H1 (cell line): ENCODE measurements at regions not wholly inside any gene's neighbourhood (a gene's known extent, or its start where the extent isn't known, plus 50 kb on each side); places are given as distances from the start of the nearest gene placed in this dataset.

Experiments used
- CTCF ChIA-PET: fragments of 300-600 bp; sonication (Branson Sonifier 250); formaldehyde crosslinking; loops from one replicate; lab custom pipeline; 2021; ENCODE audit not compliant: partially characterized antibody; lab: Charles Lee
- POLR2A ChIA-PET: fragments of 300-600 bp; sonication (Branson Sonifier 250); formaldehyde crosslinking; loops from one replicate; lab custom pipeline; 2021; ENCODE audit warnings: inconsistent platforms; ENCODE audit not compliant: partially characterized antibody; lab: Charles Lee
- DNase-seq, 2 experiments: peaks; one replicate each; pipeline versions ENCODE4 v3.0.0 to v3.0.0-alpha.2; 2010 to 2022; ENCODE audit warnings: low spot score in 2 of 2, low read depth in 1 of 2, mixed read lengths in 1 of 2
- FAIRE-seq: peaks from 2 replicates; lab custom pipeline; 2011; peaks lifted over from hg19 to GRCh38; lab: Jason Lieb, UNC
- H2AFZ ChIP-seq: 2 replicates; pipeline ENCODE4 v1.8.1; 2012; ENCODE audit warnings: low read length, inconsistent platforms
- H2AK5ac ChIP-seq: 2 replicates; pipeline ENCODE4 v1.6.1; 2013; ENCODE audit warnings: low read depth, low read length
- H2BK120ac ChIP-seq: replicated peaks from 2 replicates; pipeline ENCODE3; 2013; ENCODE audit warnings: low read depth, low read length, inconsistent platforms
- H2BK12ac ChIP-seq: 2 replicates; pipeline ENCODE4 v1.6.1; 2013; ENCODE audit warnings: low read depth, low read length
- H2BK15ac ChIP-seq: 2 replicates; pipeline ENCODE4 v1.6.1; 2013; ENCODE audit warnings: low read length
- H2BK20ac ChIP-seq: 2 replicates; pipeline ENCODE4 v1.6.1; 2013; ENCODE audit warnings: low read length
- H2BK5ac ChIP-seq: 2 replicates; pipeline ENCODE4 v1.6.1; 2013; ENCODE audit warnings: low read depth, low read length
- H3K14ac ChIP-seq: 2 replicates; pipeline ENCODE4 v1.6.1; 2013; ENCODE audit warnings: inconsistent platforms; ENCODE audit not compliant: insufficient read length
- H3K18ac ChIP-seq: 2 replicates; pipeline ENCODE4 v1.6.1; 2013; ENCODE audit warnings: low read length; ENCODE audit errors: extremely low read depth
- H3K23ac ChIP-seq: 2 replicates; pipeline ENCODE4 v1.6.1; 2013; ENCODE audit warnings: inconsistent platforms; ENCODE audit not compliant: insufficient read length
- H3K23me2 ChIP-seq: 2 replicates; pipeline ENCODE4 v1.6.1; 2013; ENCODE audit warnings: low read depth, low read length
- H3K27ac ChIP-seq: 2 replicates; pipeline ENCODE4 v1.6.1; 2011; ENCODE audit warnings: low read depth, low read length, inconsistent platforms
- H3K27me3 ChIP-seq, 4 experiments: replicated peaks in 1 of 4; 1 replicate in 1 of 4; 2 replicates in 3 of 4; pipeline versions ENCODE4 v1.6.1 to v1.8.1; 2011 to 2013; ENCODE audit warnings: low read length in 3 of 4, mild to moderate bottlenecking in 3 of 4, inconsistent platforms in 2 of 4, mixed read lengths in 2 of 4, moderate library complexity in 1 of 4; ENCODE audit not compliant: control insufficient read depth in 3 of 4, insufficient read depth in 3 of 4; ENCODE audit errors: extremely low read depth in 1 of 4
- H3K36me3 ChIP-seq, 4 experiments: 2 replicates each; pipeline versions ENCODE4 v1.6.1 to v1.8.1; 2011 to 2013; ENCODE audit warnings: mild to moderate bottlenecking in 4 of 4, low read length in 3 of 4, moderate library complexity in 2 of 4, control low read depth in 1 of 4, inconsistent platforms in 1 of 4; ENCODE audit not compliant: insufficient read depth in 4 of 4, control insufficient read depth in 2 of 4
- H3K4ac ChIP-seq: replicated peaks from 2 replicates; pipeline ENCODE3; 2013; ENCODE audit warnings: low read length, low read depth, mixed read lengths, inconsistent platforms; ENCODE audit not compliant: insufficient read length
- H3K4me1 ChIP-seq, 4 experiments: replicated peaks in 1 of 4; 1 replicate in 1 of 4; 2 replicates in 3 of 4; pipeline versions ENCODE4 v1.6.1 to v1.8.1; 2011 to 2013; ENCODE audit warnings: low read length in 3 of 4, inconsistent platforms in 2 of 4, mixed read lengths in 1 of 4; ENCODE audit not compliant: insufficient read depth in 4 of 4, control insufficient read depth in 3 of 4
- H3K4me2 ChIP-seq, 2 experiments: 2 replicates each; pipeline versions ENCODE4 v1.6.1 to v1.8.1; 2011 to 2013; ENCODE audit warnings: low read depth in 2 of 2, low read length in 2 of 2, control low read depth in 1 of 2, inconsistent platforms in 1 of 2, mild to moderate bottlenecking in 1 of 2; ENCODE audit not compliant: insufficient read depth in 1 of 2
- H3K4me3 ChIP-seq, 4 experiments: fragments of 200-600, 300-600 bp in 1 of 4; sonication (generic), shearing (Covaris generic), sonication (Bioruptor Twin) in 1 of 4; 2 replicates each; pipeline versions ENCODE4 v1.5.1 to v1.8.1; 2011 to 2016; ENCODE audit warnings: low read length in 4 of 4, low read depth in 3 of 4, control low read depth in 2 of 4, inconsistent platforms in 2 of 4, mild to moderate bottlenecking in 2 of 4, mixed read lengths in 1 of 4, moderate library complexity in 1 of 4; ENCODE audit not compliant: insufficient read depth in 2 of 4; ENCODE audit errors: extremely low read depth in 1 of 4
- H3K56ac ChIP-seq: replicated peaks from 2 replicates; pipeline ENCODE3; 2013; ENCODE audit warnings: low read depth, mild to moderate bottlenecking, mixed read lengths, low read length, inconsistent platforms; ENCODE audit not compliant: insufficient read length
- H3K79me1 ChIP-seq: 2 replicates; pipeline ENCODE4 v1.6.1; 2013; ENCODE audit warnings: low read depth, low read length, control low read depth
- H3K79me2 ChIP-seq, 2 experiments: 2 replicates each; pipeline versions ENCODE4 v1.6.1 to v1.8.1; 2012 to 2013; ENCODE audit warnings: low read length in 2 of 2, mild to moderate bottlenecking in 2 of 2, inconsistent platforms in 1 of 2; ENCODE audit not compliant: insufficient read depth in 2 of 2, control insufficient read depth in 1 of 2
- H3K9ac ChIP-seq, 4 experiments: replicated peaks in 1 of 4; 1 replicate in 1 of 4; 2 replicates in 3 of 4; pipeline versions ENCODE4 v1.6.1 to v1.8.1; 2011 to 2013; ENCODE audit warnings: low read depth in 3 of 4, low read length in 3 of 4, control low read depth in 2 of 4, mild to moderate bottlenecking in 2 of 4, moderate library complexity in 2 of 4, inconsistent platforms in 1 of 4; ENCODE audit errors: extremely low read depth in 1 of 4
- H3K9me3 ChIP-seq, 2 experiments: 2 replicates each; pipeline versions ENCODE4 v1.6.1 to v1.8.1; 2012 to 2013; ENCODE audit warnings: mild to moderate bottlenecking in 2 of 2, moderate library complexity in 2 of 2, control low read depth in 1 of 2, inconsistent platforms in 1 of 2, low read depth in 1 of 2, low read length in 1 of 2, mixed read lengths in 1 of 2; ENCODE audit not compliant: insufficient read depth in 2 of 2
- H4K20me1 ChIP-seq, 2 experiments: replicated peaks in 1 of 2; 2 replicates each; pipeline versions ENCODE3 to v1.8.1; 2011 to 2013; ENCODE audit warnings: inconsistent platforms in 2 of 2, low read length in 2 of 2, mild to moderate bottlenecking in 1 of 2; ENCODE audit not compliant: insufficient read depth in 2 of 2, control insufficient read depth in 1 of 2
- H4K5ac ChIP-seq: 2 replicates; pipeline ENCODE4 v1.6.1; 2013; ENCODE audit warnings: low read length, low read depth, mixed read lengths, inconsistent platforms; ENCODE audit not compliant: insufficient read length
- H4K8ac ChIP-seq: 2 replicates; pipeline ENCODE4 v1.8.0; 2013; ENCODE audit warnings: mild to moderate bottlenecking, moderate library complexity, low read length, inconsistent platforms; ENCODE audit not compliant: insufficient read depth; ENCODE audit errors: extremely low read depth
- H4K91ac ChIP-seq: replicated peaks from 2 replicates; pipeline ENCODE3; 2013; ENCODE audit warnings: low read length, mixed read lengths, inconsistent platforms; ENCODE audit not compliant: insufficient read length
- ASH2L ChIP-seq: fragments of 200-600, 300-600 bp; sonication (generic); IDR thresholded peaks from one replicate; pipeline ENCODE4 v1.7.1; 2017; ENCODE audit warnings: low read length
- CREB1 ChIP-seq: IDR thresholded peaks from 2 replicates; pipeline ENCODE4 v1.6.1; 2012; ENCODE audit warnings: inconsistent platforms
- CTCF ChIP-seq, 3 experiments: IDR thresholded peaks; 1 replicate in 2 of 3; 2 replicates in 1 of 3; pipeline versions ENCODE4 v1.5.1 to v1.6.1; 2011; ENCODE audit warnings: low read length in 3 of 3, mild to moderate bottlenecking in 3 of 3, inconsistent platforms in 2 of 3, low read depth in 1 of 3, moderate library complexity in 1 of 3; ENCODE audit not compliant: insufficient read depth in 1 of 3; ENCODE audit errors: control extremely low read depth in 1 of 3
- NRF1 ChIP-seq: IDR thresholded peaks from 2 replicates; pipeline ENCODE4 v1.6.1; 2011; ENCODE audit warnings: mild to moderate bottlenecking, low read depth, low read length, improper control_type of control experiment
- RFX5 ChIP-seq: IDR thresholded peaks from 2 replicates; pipeline ENCODE4 v1.6.1; 2011; ENCODE audit warnings: low read depth, low read length, improper control_type of control experiment, borderline replicate concordance
- RXRA ChIP-seq: IDR thresholded peaks from 2 replicates; pipeline ENCODE4 v1.6.1; 2011; ENCODE audit warnings: low read depth, mild to moderate bottlenecking, low read length, moderate library complexity; ENCODE audit not compliant: insufficient read depth
- SIN3A ChIP-seq, 2 experiments: IDR thresholded peaks in 1 of 2; conservative IDR thresholded peaks in 1 of 2; 2 replicates each; pipeline ENCODE4 v1.6.1; 2011 to 2012; ENCODE audit warnings: low read length in 2 of 2, improper control_type of control experiment in 1 of 2, low read depth in 1 of 2, mild to moderate bottlenecking in 1 of 2
- SP1 ChIP-seq: IDR thresholded peaks from 2 replicates; pipeline ENCODE4 v1.6.1; 2011; ENCODE audit warnings: low read depth, low read length
- TAF7 ChIP-seq: optimal IDR thresholded peaks from 2 replicates; pipeline ENCODE3; 2011; ENCODE audit warnings: low read depth, mild to moderate bottlenecking, inconsistent platforms, low read length, moderate library complexity, borderline replicate concordance
- WGBS, 2 experiments: shearing (Covaris generic) in 1 of 2; methylation state at CpG; one replicate each; pipeline versions ENCODE4 v1.1.6 to v1.1.7; 2013 to 2015; ENCODE audit warnings: low lambda C conversion rate in 2 of 2, mixed read lengths in 2 of 2, inconsistent platforms in 1 of 2, low coverage in 1 of 2, missing lambda C conversion rate in 1 of 2; ENCODE audit not compliant: insufficient replicate concordance in 2 of 2, insufficient coverage in 1 of 2, insufficient read length in 1 of 2; ENCODE audit errors: extremely low coverage in 1 of 2, missing lambda C conversion rate in 1 of 2; 5-methylcytosine and 5-hydroxymethylcytosine counted together
- TF ChIP-seq, protein P1 (sequence below): IDR thresholded peaks from 2 replicates; pipeline ENCODE4 v1.6.1; 2011; ENCODE audit warnings: low read length, improper control_type of control experiment

DNA sequence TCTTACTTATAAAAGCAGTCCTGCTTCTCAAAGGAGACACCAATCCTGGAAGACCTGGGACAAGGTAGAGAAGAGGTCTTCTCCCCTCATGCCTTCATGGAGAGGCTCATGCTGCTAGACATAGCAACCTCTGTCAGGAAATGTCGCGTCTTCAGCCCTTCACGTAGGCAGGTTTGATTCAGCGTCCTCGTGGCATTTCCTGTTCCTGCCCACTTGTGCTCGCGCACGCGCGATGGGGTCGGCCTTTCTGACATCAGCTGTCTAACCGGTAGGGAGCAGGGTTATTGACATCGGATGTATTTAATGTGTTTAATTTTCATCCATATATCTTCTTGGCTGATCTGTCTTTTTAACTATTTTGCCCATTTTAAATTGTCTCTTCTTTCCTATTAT, 292.4 kb downstream of the THBS2 start:
- Histone ChIP-seq H2BK12ac (no peak overlapping the region), H3K27ac (no peak overlapping the region), H3K36me3 (no peaks in the 10 kb centered on the region), H3K18ac (no peak overlapping the region), H3K9ac (no peak overlapping the region), H3K4me1 (no peaks in the 10 kb centered on the region), H4K8ac (no peak overlapping the region; the same call in 1 of the 2 replicates), H3K56ac (no peak overlapping the region), H3K79me1 (no peaks in the 10 kb centered on the region), H2BK5ac (no peak overlapping the region), H2BK120ac (no peak overlapping the region), H3K23ac (no peak overlapping the region), H4K91ac (no peak overlapping the region), H3K79me2 (no peaks in the 10 kb centered on the region), H2AFZ (no peak overlapping the region), H2BK15ac (no peak overlapping the region), H2BK20ac (no peak overlapping the region), H3K9me3 (no peaks in the 10 kb centered on the region), H3K14ac (no peak overlapping the region), H4K5ac (peak overlapping the region; percentile 12), H3K27me3 (no peaks in the 10 kb centered on the region), H3K4me3 (no peak overlapping the region), H2AK5ac (no peak overlapping the region), H3K23me2 (no peaks in the 10 kb centered on the region; the same call in 1 of the 2 replicates), H4K20me1 (no peaks in the 10 kb centered on the region), H3K4ac (no peak overlapping the region), H3K4me2 (no peak overlapping the region)
- CTCF ChIA-PET, result interaction anchor here (1.1 kb wide), 1 partner anchor 10 kb away, joined by 3 read pairs; no protein-coding TSS in a partner anchor
- DNase-seq, result no peak
- 91% methylated on average over 13 of the region's 13 CpGs; no CpG with 5 or more reads in 1 of the 2 experiments for WGBS, 2 experiments
- POLR2A ChIA-PET, result no interaction called here
- FAIRE-seq, result no peak
- TF ChIP-seq, protein P1, sequence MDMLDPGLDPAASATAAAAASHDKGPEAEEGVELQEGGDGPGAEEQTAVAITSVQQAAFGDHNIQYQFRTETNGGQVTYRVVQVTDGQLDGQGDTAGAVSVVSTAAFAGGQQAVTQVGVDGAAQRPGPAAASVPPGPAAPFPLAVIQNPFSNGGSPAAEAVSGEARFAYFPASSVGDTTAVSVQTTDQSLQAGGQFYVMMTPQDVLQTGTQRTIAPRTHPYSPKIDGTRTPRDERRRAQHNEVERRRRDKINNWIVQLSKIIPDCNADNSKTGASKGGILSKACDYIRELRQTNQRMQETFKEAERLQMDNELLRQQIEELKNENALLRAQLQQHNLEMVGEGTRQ, result no peak
- TF ChIP-seq CREB1 (no peak), NRF1 (no peak), ASH2L (no peak), RFX5 (no peak), CTCF (IDR thresholded peaks at IDR 0.05; ENCODE audit: control extremely low read depth in 1 of 3, insufficient read depth in 1 of 3, low read depth in 1 of 3, low read length in 3 of 3) (no peak), SIN3A (conservative IDR thresholded peaks at IDR 0.05 in 1 of 2, IDR thresholded peaks at IDR 0.05 in 1 of 2; ENCODE audit: low read depth in 1 of 2, low read length in 2 of 2) (no peak), RXRA (no peak), SP1 (no peak), TAF7 (no peak)
